DND-41 (cell line): ENCODE measurements at regions not wholly inside any gene's neighbourhood (a gene's known extent, or its start where the extent isn't known, plus 50 kb on each side); places are given as distances from the start of the nearest gene placed in this dataset.

Experiments used
- EZH2 ChIP-seq: IDR thresholded peaks from 3 replicates; pipeline ENCODE4 v1.6.1; 2012; ENCODE audit warnings: borderline replicate concordance, low read depth, mild to moderate bottlenecking, moderate library complexity, low read length, inconsistent platforms; ENCODE audit not compliant: severe bottlenecking
- TF ChIP-seq, protein P1 (sequence below): IDR thresholded peaks from 2 replicates; pipeline ENCODE4 v1.5.1; 2012; ENCODE audit warnings: borderline replicate concordance, low read length, moderate library complexity, mild to moderate bottlenecking; ENCODE audit not compliant: poor library complexity, severe bottlenecking; ENCODE audit errors: extremely low read depth

DNA sequence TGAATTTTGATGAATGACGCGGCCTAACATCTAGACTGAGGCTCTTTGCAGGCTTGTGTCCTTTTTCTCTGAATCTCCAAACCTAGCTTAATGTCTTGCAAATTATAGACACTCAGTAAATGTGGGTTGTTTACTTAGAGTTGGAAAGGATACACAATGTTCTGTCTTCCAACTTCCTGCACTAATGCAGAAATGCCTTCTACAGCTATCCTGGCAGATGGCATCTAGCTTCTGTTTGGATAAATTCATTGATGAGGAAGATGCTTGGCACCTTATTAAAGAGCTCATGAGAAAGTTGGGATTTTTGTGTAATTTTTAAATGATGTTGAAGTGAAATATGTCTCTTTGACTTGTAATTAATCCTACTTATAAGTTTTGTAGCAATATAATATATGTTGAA, 1822.2 kb downstream of the MAT2B start:
- TF ChIP-seq, protein P1, sequence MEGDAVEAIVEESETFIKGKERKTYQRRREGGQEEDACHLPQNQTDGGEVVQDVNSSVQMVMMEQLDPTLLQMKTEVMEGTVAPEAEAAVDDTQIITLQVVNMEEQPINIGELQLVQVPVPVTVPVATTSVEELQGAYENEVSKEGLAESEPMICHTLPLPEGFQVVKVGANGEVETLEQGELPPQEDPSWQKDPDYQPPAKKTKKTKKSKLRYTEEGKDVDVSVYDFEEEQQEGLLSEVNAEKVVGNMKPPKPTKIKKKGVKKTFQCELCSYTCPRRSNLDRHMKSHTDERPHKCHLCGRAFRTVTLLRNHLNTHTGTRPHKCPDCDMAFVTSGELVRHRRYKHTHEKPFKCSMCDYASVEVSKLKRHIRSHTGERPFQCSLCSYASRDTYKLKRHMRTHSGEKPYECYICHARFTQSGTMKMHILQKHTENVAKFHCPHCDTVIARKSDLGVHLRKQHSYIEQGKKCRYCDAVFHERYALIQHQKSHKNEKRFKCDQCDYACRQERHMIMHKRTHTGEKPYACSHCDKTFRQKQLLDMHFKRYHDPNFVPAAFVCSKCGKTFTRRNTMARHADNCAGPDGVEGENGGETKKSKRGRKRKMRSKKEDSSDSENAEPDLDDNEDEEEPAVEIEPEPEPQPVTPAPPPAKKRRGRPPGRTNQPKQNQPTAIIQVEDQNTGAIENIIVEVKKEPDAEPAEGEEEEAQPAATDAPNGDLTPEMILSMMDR = no peak
- TF ChIP-seq EZH2 = no peak
